ENCODE measurements at regions not wholly inside any gene's neighbourhood (a gene's known extent, or its start where the extent isn't known, plus 50 kb on each side); places are given as distances from the start of the nearest gene placed in this dataset.

DNA sequence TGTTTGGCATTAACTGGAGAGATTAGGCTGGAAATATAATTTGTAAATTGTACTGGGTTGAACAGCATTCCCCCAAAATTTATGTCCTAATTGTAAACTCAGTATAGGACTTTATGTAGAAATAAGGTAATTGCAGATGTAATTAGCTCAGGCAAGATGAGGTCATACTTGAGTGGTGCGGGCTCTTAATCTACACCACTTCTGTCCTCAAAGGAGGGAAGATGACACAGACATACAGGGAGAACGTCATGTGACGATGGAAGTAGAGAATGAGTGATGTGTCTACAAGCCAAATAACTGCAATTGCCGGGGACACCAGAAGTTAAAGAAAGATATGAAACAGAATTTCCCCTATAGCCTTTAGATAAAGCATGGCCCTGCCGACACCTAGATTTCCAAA, 1501.1 kb upstream of the PIK3C3 start:
- no peaks in the 10 kb centered on the region for H3K9me2 ChIP-seq (replicated peaks; ENCODE audit: insufficient read depth, low read length)
- no peak overlapping the region for H3K27ac ChIP-seq (ENCODE audit: low read depth, low read length)
- no peak overlapping the region for H3K9ac ChIP-seq (ENCODE audit: low read length)
- H3F3A ChIP-seq (ENCODE audit: insufficient read depth), result no peaks in the 10 kb centered on the region
- no peak overlapping the region for H3K4me2 ChIP-seq (ENCODE audit: low read depth, low read length, poor library complexity, severe bottlenecking)
- no peaks in the 10 kb centered on the region for H3K79me2 ChIP-seq (ENCODE audit: insufficient read depth, low read length)
- H3K27me3 ChIP-seq (ENCODE audit: low read length), result no peaks in the 10 kb centered on the region
- H2AFZ ChIP-seq (ENCODE audit: low read depth, low read length, severe bottlenecking), result no peak overlapping the region
- no peak overlapping the region for H3K4me3 ChIP-seq (ENCODE audit: insufficient read depth, low read length, poor library complexity, severe bottlenecking)
- no peaks in the 10 kb centered on the region for H4K20me1 ChIP-seq (ENCODE audit: low read depth, low read length)
- H3K36me3 ChIP-seq (ENCODE audit: low read length), result no peaks in the 10 kb centered on the region
- H3K9me3 ChIP-seq (ENCODE audit: insufficient read depth, low read length), result no peaks in the 10 kb centered on the region
- TF ChIP-seq CTCF (IDR thresholded peaks at IDR 0.05; ENCODE audit: insufficient read depth, low read length, poor library complexity, severe bottlenecking), result no peak
- TF ChIP-seq EZH2phosphoT487 (conservative IDR thresholded peaks at IDR 0.05; ENCODE audit: low read length), result no peak

DNA sequence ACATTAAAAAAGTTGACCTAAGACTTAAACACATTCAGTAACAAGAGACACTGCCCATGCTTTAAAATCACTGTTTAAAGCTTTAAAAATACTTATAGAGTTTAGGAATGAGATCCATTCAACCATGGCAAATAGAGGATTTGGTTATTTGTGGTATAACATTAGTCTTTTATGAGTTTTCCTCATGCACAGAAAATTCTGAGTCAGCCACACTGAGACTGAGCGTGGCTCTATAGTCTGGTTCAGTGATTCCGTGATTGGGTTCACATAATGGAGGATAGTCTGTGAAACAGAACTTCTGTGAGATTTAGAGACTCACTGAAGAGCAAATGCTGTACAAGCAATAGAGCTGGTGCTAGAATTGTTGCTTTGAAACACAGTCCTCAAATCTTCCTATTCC, 1502.4 kb upstream of the PIK3C3 start:
- Histone ChIP-seq H3K4me2 (ENCODE audit: low read depth, low read length, poor library complexity, severe bottlenecking) (no peak overlapping the region), H3K27me3 (ENCODE audit: low read length) (no peaks in the 10 kb centered on the region), H3K36me3 (ENCODE audit: low read length) (no peaks in the 10 kb centered on the region), H4K20me1 (ENCODE audit: low read depth, low read length) (no peaks in the 10 kb centered on the region), H3K9me3 (ENCODE audit: insufficient read depth, low read length) (no peaks in the 10 kb centered on the region), H2AFZ (ENCODE audit: low read depth, low read length, severe bottlenecking) (no peak overlapping the region), H3K9ac (ENCODE audit: low read length) (no peak overlapping the region), H3K79me2 (ENCODE audit: insufficient read depth, low read length) (no peaks in the 10 kb centered on the region), H3K4me3 (ENCODE audit: insufficient read depth, low read length, poor library complexity, severe bottlenecking) (no peak overlapping the region), H3K9me2 (replicated peaks; ENCODE audit: insufficient read depth, low read length) (no peaks in the 10 kb centered on the region), H3F3A (ENCODE audit: insufficient read depth) (no peaks in the 10 kb centered on the region), H3K27ac (ENCODE audit: low read depth, low read length) (no peak overlapping the region)
- TF ChIP-seq EZH2phosphoT487 (conservative IDR thresholded peaks at IDR 0.05; ENCODE audit: low read length) (no peak), CTCF (IDR thresholded peaks at IDR 0.05; ENCODE audit: insufficient read depth, low read length, poor library complexity, severe bottlenecking) (no peak)

GRCh38 chr18:40450751-40451150, 1504.3 kb upstream of the PIK3C3 start:
- Histone ChIP-seq H4K20me1 (ENCODE audit: low read depth, low read length) (no peaks in the 10 kb centered on the region), H3K79me2 (ENCODE audit: insufficient read depth, low read length) (no peaks in the 10 kb centered on the region), H3K27me3 (ENCODE audit: low read length) (no peaks in the 10 kb centered on the region), H3K4me3 (ENCODE audit: insufficient read depth, low read length, poor library complexity, severe bottlenecking) (no peak overlapping the region), H3K27ac (ENCODE audit: low read depth, low read length) (no peak overlapping the region), H3K36me3 (ENCODE audit: low read length) (no peaks in the 10 kb centered on the region), H3K9ac (ENCODE audit: low read length) (no peak overlapping the region), H2AFZ (ENCODE audit: low read depth, low read length, severe bottlenecking) (no peak overlapping the region), H3F3A (ENCODE audit: insufficient read depth) (no peaks in the 10 kb centered on the region), H3K4me2 (ENCODE audit: low read depth, low read length, poor library complexity, severe bottlenecking) (no peak overlapping the region), H3K9me3 (ENCODE audit: insufficient read depth, low read length) (no peaks in the 10 kb centered on the region), H3K9me2 (replicated peaks; ENCODE audit: insufficient read depth, low read length) (no peaks in the 10 kb centered on the region)
- no peak for TF ChIP-seq CTCF (IDR thresholded peaks at IDR 0.05; ENCODE audit: insufficient read depth, low read length, poor library complexity, severe bottlenecking)
- TF ChIP-seq EZH2phosphoT487 (conservative IDR thresholded peaks at IDR 0.05; ENCODE audit: low read length), result no peak

Data from SU-DHL-6 (cell line).